K562 (cell line): ENCODE measurements at regions not wholly inside any gene's neighbourhood (a gene's known extent, or its start where the extent isn't known, plus 50 kb on each side); places are given as distances from the start of the nearest gene placed in this dataset.

Source experiments
- ATAC-seq: fragments of 200-7000 bp; cut with Tn5 transposase; 3 replicates; pipeline ENCODE4 v1.9.1; 2020; ENCODE audit warnings: moderate library complexity
- BruUV-seq: library from RNA; stranded (reverse); fragments of 400-500 nt; replicated peaks from 2 replicates; lab custom pipeline; 2021; lab: Mats Ljungman, UMichigan
- CTCF ChIA-PET: fragments of 300-600 bp; formaldehyde crosslinking; extraction: SDS; loops from one replicate; lab custom pipeline; 2021; ENCODE audit warnings: low intra/inter-chr PET ratio; lab: Yijun Ruan, JAX
- POLR2A ChIA-PET: fragments of 300-600, 350-650 bp; sonication (Branson Sonifier 250); formaldehyde crosslinking; extraction: SDS; loops from one replicate; lab custom pipeline; 2021; ENCODE audit warnings: antibody characterized with exemption, inconsistent platforms; lab: Yijun Ruan, JAX
- DNase-seq, 4 experiments: peaks; one replicate each; pipeline versions ENCODE4 v3.0.0 to v3.0.0-alpha.2; 2011 to 2018; ENCODE audit warnings: low spot score in 3 of 4, mixed read lengths in 3 of 4; ENCODE audit errors: extremely low read depth in 1 of 4
- FAIRE-seq: peaks from 2 replicates; lab custom pipeline; 2011; peaks lifted over from hg19 to GRCh38; lab: Jason Lieb, UNC
- H2AFZ ChIP-seq: 2 replicates; pipeline ENCODE4 v1.6.0; 2011; ENCODE audit warnings: low read depth, low read length, control low read depth, inconsistent platforms
- H3K27ac ChIP-seq: fragments of 200-600 bp; 3 replicates; pipeline ENCODE4 v1.8.0; 2011; ENCODE audit warnings: low read depth, mild to moderate bottlenecking, control low read depth, inconsistent platforms, low read length, moderate library complexity, mixed read lengths; ENCODE audit errors: extremely low read depth
- H3K27me3 ChIP-seq, 2 experiments: fragments of 300-600 bp in 1 of 2; 2 replicates in 1 of 2; 3 replicates in 1 of 2; pipeline versions ENCODE4 v1.6.0 to v1.8.0; 2011; ENCODE audit warnings: inconsistent platforms in 2 of 2, low read length in 2 of 2, mild to moderate bottlenecking in 1 of 2, mixed read lengths in 1 of 2, moderate library complexity in 1 of 2; ENCODE audit not compliant: control insufficient read depth in 2 of 2, insufficient read depth in 2 of 2
- H3K36me3 ChIP-seq: fragments of 300-600 bp; 3 replicates; pipeline ENCODE4 v1.8.0; 2011; ENCODE audit warnings: mild to moderate bottlenecking, low read length, inconsistent platforms; ENCODE audit not compliant: control insufficient read depth, insufficient read depth
- H3K4me1 ChIP-seq, 2 experiments: fragments of 200-600 bp in 1 of 2; replicated peaks in 1 of 2; 2 replicates in 1 of 2; 3 replicates in 1 of 2; pipeline versions ENCODE4 v1.5.1 to v1.8.0; 2011; ENCODE audit warnings: inconsistent platforms in 2 of 2, low read length in 2 of 2, mild to moderate bottlenecking in 1 of 2, mixed read lengths in 1 of 2, moderate library complexity in 1 of 2; ENCODE audit not compliant: control insufficient read depth in 2 of 2, insufficient read depth in 2 of 2
- H3K4me2 ChIP-seq: 2 replicates; pipeline ENCODE4 v1.6.1; 2011; ENCODE audit warnings: low read length, control low read depth, inconsistent platforms, mixed read lengths; ENCODE audit not compliant: insufficient read depth
- H3K4me3 ChIP-seq: fragments of 200-600 bp; sonication (generic), shearing (Covaris generic); 2 replicates; pipeline ENCODE4 v1.5.1; 2016; ENCODE audit warnings: control low read depth, inconsistent platforms
- H3K79me2 ChIP-seq: fragments of 200-600 bp; 3 replicates; pipeline ENCODE4 v1.8.0; 2011; ENCODE audit warnings: low read length, inconsistent platforms; ENCODE audit not compliant: control insufficient read depth, insufficient read depth
- H3K9ac ChIP-seq, 2 experiments: 2 replicates each; pipeline versions ENCODE4 v1.6.0 to v1.6.1; 2011; ENCODE audit warnings: low read depth in 2 of 2, low read length in 2 of 2, control low read depth in 1 of 2, inconsistent platforms in 1 of 2, mild to moderate bottlenecking in 1 of 2, mixed read lengths in 1 of 2; ENCODE audit not compliant: insufficient read depth in 1 of 2
- H3K9me1 ChIP-seq: one replicate; pipeline ENCODE4 v1.6.0; 2011; ENCODE audit warnings: inconsistent platforms, mild to moderate bottlenecking, low read length, moderate library complexity; ENCODE audit not compliant: control insufficient read depth, insufficient read depth
- H3K9me3 ChIP-seq: replicated peaks from 2 replicates; pipeline ENCODE4 v1.5.1; 2011; ENCODE audit warnings: low read depth, low read length, inconsistent platforms; ENCODE audit not compliant: control insufficient read depth, insufficient read depth
- H4K20me1 ChIP-seq: replicated peaks from 2 replicates; pipeline ENCODE4 v1.6.1; 2011; ENCODE audit warnings: low read length, inconsistent platforms, mixed read lengths; ENCODE audit not compliant: control insufficient read depth, insufficient read depth
- FOS ChIP-seq: IDR thresholded peaks from 3 replicates; pipeline ENCODE4 v1.6.1; 2011; ENCODE audit not compliant: insufficient read length; ENCODE audit errors: extremely low read depth
- HLTF ChIP-seq: fragments of 450-650 bp; IDR thresholded peaks from 2 replicates; pipeline ENCODE4 v1.6.1; 2016
- IRF2 ChIP-seq: sonication (generic); formaldehyde crosslinking; IDR thresholded peaks from 2 replicates; pipeline ENCODE4 v1.8.1; 2022; ENCODE audit warnings: mild to moderate bottlenecking, missing genetic modification reagents
- IRF9 ChIP-seq: fragments of 450-650 bp; IDR thresholded peaks from 2 replicates; pipeline ENCODE4 v1.6.1; 2016; ENCODE audit warnings: missing biosample characterization, missing genetic modification characterization
- POLR2AphosphoS5 ChIP-seq: IDR thresholded peaks from 2 replicates; pipeline ENCODE4 v1.6.1; 2011; ENCODE audit warnings: mild to moderate bottlenecking, low read depth, low read length, moderate library complexity; ENCODE audit not compliant: control insufficient read depth, insufficient read depth
- RFX1 ChIP-seq: fragments of 450-650 bp; IDR thresholded peaks from 2 replicates; pipeline ENCODE4 v1.6.1; 2016; ENCODE audit warnings: mild to moderate bottlenecking, moderate library complexity
- SMAD4 ChIP-seq: fragments of 250-450 bp; sonication (Bioruptor Pico); conservative IDR thresholded peaks from 2 replicates; pipeline ENCODE4 v1.8.0; 2021; ENCODE audit warnings: inconsistent platforms, mild to moderate bottlenecking, moderate library complexity
- SRSF1 ChIP-seq: fragments of 200-400 bp; formaldehyde crosslinking; IDR thresholded peaks from 2 replicates; pipeline ENCODE4 v1.6.1; 2017; ENCODE audit warnings: mild to moderate bottlenecking, low read depth, low read length, moderate library complexity
- ZBED1 ChIP-seq: IDR thresholded peaks from 2 replicates; pipeline ENCODE4 v1.6.1; 2014
- ZNF12 ChIP-seq: sonication (generic); formaldehyde crosslinking; IDR thresholded peaks from 2 replicates; pipeline ENCODE4 v1.4.0; 2020; ENCODE audit warnings: mild to moderate bottlenecking, missing genetic modification reagents
- WGBS: fragments of 100-300 bp; shearing (Covaris generic); methylation state at CpG from one replicate; pipeline ENCODE4 v1.1.6; 2016; ENCODE audit warnings: low coverage, mixed read lengths; ENCODE audit not compliant: insufficient coverage; ENCODE audit errors: missing lambda C conversion rate; 5-methylcytosine and 5-hydroxymethylcytosine counted together
- in situ Hi-C: fragments of 300-500 bp; cut with MboI; formaldehyde crosslinking; loops from 4 replicates; pipeline ENCODE4 v1.15.0; 2018; ENCODE audit warnings: inconsistent platforms, mixed read lengths
- intact Hi-C: fragments of 100-400 bp; cut with micrococcal nuclease; formaldehyde crosslinking; loops from 2 replicates; pipeline ENCODE4 v1.14.2; 2022
- TF ChIP-seq, protein P1 (sequence below), 2 experiments: fragments of 450-650 bp; IDR thresholded peaks; 2 replicates each; pipeline ENCODE4 v1.6.1; 2016; ENCODE audit warnings: mild to moderate bottlenecking in 2 of 2, borderline replicate concordance in 1 of 2, low read depth in 1 of 2, moderate library complexity in 1 of 2
- TF ChIP-seq, protein P2 (sequence below), 2 experiments: fragments of 200-800 bp in 1 of 2; sonication (Bioruptor generic) in 1 of 2; sonication (generic) in 1 of 2; formaldehyde crosslinking in 1 of 2; IDR thresholded peaks in 1 of 2; conservative IDR thresholded peaks in 1 of 2; 2 replicates each; pipeline versions ENCODE4 v1.5.0 to v1.6.1; 2016 to 2020; ENCODE audit warnings: missing compliant biosample characterization in 1 of 2, missing genetic modification characterization in 1 of 2, missing genetic modification reagents in 1 of 2

DNA sequence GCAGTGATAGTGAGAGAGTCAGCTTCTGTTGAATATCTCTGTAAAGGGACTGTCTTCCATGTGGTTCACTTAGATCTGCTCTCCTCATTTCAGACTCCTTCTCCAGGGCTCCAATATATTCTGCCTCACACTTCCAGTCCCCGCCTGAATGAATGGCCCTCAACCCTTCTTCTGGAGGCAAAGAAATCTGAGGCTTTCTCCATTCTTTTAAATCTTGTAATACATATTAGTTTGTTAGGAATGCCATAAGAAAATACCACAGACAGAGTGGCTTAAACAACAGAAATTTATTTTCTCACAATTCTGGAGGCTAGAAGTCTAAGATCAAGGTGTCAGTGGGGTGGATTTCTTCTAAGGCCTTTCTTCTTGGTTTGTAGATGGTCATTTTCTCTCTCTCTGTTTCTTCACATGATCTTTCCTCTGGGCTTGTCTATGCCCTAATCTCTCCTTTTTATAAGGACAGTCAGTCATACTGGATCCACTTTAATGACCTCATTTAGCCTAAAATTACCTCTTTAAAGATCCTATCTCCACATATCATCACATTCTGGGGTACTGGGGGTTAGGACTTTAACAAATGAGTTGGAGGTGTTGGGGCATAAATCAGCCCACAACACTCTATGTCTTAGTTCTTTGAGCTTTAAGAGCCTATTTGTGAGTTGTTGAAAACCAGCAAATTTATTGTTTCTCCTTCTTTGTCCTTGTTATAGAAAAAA lies 128.5 kb upstream of the KCNK2 start:
- in situ Hi-C loops, result no loop called here
- no peaks in the 10 kb centered on the region for H3K9me1 ChIP-seq
- POLR2A ChIA-PET, result no interaction called here
- TF ChIP-seq SRSF1 (no peak), HLTF (no peak), ZNF12 (CRISPR knock-in tag) (no peak), IRF2 (CRISPR knock-in tag) (no peak), IRF9 (tag) (no peak), FOS (no peak), SMAD4 (CRISPR knock-in tag) (no peak), ZBED1 (no peak), POLR2AphosphoS5 (no peak), RFX1 (no peak)
- TF ChIP-seq, protein P1, sequence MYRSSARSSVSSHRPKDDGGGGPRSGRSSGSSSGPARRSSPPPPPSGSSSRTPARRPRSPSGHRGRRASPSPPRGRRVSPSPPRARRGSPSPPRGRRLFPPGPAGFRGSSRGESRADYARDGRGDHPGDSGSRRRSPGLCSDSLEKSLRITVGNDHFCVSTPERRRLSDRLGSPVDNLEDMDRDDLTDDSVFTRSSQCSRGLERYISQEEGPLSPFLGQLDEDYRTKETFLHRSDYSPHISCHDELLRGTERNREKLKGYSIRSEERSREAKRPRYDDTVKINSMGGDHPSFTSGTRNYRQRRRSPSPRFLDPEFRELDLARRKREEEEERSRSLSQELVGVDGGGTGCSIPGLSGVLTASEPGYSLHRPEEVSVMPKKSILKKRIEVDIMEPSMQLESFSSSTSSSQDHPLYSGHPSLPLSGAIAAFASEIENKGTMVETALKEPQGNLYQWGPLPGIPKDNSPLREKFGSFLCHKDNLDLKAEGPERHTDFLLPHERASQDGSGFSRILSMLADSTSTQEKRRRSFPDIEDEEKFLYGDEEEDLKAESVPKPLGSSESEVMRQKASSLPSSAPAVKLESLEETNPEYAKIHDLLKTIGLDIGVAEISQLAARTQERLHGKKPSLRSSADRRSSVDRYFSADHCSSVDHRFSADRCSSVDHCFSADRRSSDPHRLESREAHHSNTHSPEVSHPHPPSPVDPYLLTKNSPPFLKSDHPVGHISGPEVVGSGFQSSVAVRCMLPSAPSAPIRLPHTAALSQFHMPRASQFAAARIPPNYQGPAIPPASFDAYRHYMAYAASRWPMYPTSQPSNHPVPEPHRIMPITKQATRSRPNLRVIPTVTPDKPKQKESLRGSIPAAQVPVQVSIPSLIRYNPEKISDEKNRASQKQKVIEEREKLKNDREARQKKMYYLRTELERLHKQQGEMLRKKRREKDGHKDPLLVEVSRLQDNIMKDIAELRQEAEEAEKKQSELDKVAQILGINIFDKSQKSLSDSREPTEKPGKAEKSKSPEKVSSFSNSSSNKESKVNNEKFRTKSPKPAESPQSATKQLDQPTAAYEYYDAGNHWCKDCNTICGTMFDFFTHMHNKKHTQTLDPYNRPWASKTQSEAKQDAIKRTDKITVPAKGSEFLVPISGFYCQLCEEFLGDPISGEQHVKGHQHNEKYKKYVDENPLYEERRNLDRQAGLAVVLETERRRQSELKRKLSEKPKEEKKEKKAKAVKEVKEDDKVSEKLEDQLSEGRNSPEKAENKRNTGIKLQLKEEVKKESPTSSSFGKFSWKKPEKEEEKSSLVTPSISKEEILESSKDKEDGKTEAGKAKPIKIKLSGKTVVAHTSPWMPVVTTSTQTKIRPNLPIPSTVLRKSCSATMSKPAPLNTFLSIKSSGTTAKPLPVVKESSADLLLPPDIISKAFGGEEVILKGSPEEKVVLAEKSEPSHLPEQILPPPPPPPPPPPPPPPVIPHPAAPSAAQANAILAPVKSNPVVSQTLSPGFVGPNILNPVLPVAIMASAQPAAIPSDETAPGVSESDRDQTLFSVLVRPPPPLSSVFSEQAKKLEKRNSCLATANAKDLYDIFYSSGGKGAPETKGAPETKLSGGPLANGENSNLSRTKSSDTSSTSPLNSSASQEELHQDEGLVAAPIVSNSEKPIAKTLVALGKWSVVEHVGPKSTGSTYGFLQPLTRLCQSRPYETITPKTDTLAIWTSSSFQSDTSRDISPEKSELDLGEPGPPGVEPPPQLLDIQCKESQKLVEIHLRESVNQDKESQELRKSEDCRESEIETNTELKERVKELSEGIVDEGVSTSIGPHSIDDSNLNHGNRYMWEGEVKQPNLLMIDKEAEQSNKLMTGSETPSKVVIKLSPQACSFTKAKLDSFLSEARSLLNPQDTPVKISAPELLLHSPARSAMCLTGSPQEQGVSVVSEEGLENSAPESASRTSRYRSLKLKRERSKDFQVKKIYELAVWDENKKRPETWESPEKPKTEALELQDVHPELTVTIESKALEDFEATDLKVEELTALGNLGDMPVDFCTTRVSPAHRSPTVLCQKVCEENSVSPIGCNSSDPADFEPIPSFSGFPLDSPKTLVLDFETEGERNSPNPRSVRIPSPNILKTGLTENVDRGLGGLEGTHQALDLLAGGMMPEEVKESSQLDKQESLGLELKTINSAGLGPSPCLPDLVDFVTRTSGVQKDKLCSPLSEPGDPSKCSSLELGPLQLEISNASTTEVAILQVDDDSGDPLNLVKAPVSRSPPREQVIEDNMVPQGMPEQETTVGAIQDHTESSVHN (IDR thresholded peaks at IDR 0.05; ENCODE audit: borderline replicate concordance in 1 of 2, low read depth in 1 of 2), result no peak
- TF ChIP-seq, protein P2, sequence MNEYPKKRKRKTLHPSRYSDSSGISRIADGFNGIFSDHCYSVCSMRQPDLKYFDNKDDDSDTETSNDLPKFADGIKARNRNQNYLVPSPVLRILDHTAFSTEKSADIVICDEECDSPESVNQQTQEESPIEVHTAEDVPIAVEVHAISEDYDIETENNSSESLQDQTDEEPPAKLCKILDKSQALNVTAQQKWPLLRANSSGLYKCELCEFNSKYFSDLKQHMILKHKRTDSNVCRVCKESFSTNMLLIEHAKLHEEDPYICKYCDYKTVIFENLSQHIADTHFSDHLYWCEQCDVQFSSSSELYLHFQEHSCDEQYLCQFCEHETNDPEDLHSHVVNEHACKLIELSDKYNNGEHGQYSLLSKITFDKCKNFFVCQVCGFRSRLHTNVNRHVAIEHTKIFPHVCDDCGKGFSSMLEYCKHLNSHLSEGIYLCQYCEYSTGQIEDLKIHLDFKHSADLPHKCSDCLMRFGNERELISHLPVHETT (CRISPR knock-in tag; conservative IDR thresholded peaks at IDR 0.05 in 1 of 2, IDR thresholded peaks at IDR 0.05 in 1 of 2), result no peak

More for the DNA sequence above, 128.5 kb upstream of the KCNK2 start:
- intact Hi-C loops, result no loop called here
- no peaks in the 10 kb centered on the region for H3K36me3 ChIP-seq
- CTCF ChIA-PET, result interaction anchor here (0.5 kb wide), 1 partner anchor 39 kb away, joined by 3 read pairs; no protein-coding TSS in a partner anchor
- no peak overlapping the region for H3K9ac ChIP-seq
- ATAC-seq, result no peak
- no peaks in the 10 kb centered on the region for H3K27me3 ChIP-seq
- no peak overlapping the region for H3K27ac ChIP-seq
- no peak overlapping the region for H2AFZ ChIP-seq
- 22% methylated on average over 1 of the region's 1 CpG for WGBS
- FAIRE-seq, result no peak
- H3K4me1 ChIP-seq, result no peaks in the 10 kb centered on the region
- no peak overlapping the region for H3K4me2 ChIP-seq
- H4K20me1 ChIP-seq, result no peaks in the 10 kb centered on the region
- BruUV-seq, result no TSS peak
- DNase-seq, result no peak
- H3K4me3 ChIP-seq, result no peak overlapping the region
- H3K79me2 ChIP-seq, result no peaks in the 10 kb centered on the region
- H3K9me3 ChIP-seq, result no peaks in the 10 kb centered on the region
